CD4-positive, alpha-beta T cell treated with Interferon alpha-2 for 1 hour (primary cell): ENCODE measurements at regions not wholly inside any gene's neighbourhood (a gene's known extent, or its start where the extent isn't known, plus 50 kb on each side); places are given as distances from the start of the nearest gene placed in this dataset.

Source experiments
- DNase-seq, 2 donors: peaks; one replicate each; pipeline ENCODE4 v3.0.0-alpha.2; 2020 to 2022

GRCh38 chr16:27720731-27721530 is 171.0 kb downstream of the KATNIP start:
- DNase-seq: no peak

- no peak for DNase-seq
Measured at GRCh38 chr16:27721531-27722181, 171.7 kb downstream of the KATNIP start.

- DNase-seq: no peak
Measured at GRCh38 chr16:27722207-27722606, 172.3 kb downstream of the KATNIP start.

GRCh38 chr16:27722892-27723450 is 173.0 kb downstream of the KATNIP start:
- peak in 1 of 2 donors; percentile 4 for DNase-seq

GRCh38 chr16:27723711-27724481 is 174.0 kb downstream of the KATNIP start:
- no peak for DNase-seq

- DNase-seq: no peak
Measured at GRCh38 chr16:27724482-27725235, 174.7 kb downstream of the KATNIP start.

GRCh38 chr16:27725236-27726000 is 175.5 kb downstream of the KATNIP start:
- DNase-seq: no peak

GRCh38 chr16:27726621-27727261 is 176.8 kb downstream of the KATNIP start:
- no peak for DNase-seq

- no peak for DNase-seq
Measured at GRCh38 chr16:27727941-27728340, 178.0 kb downstream of the KATNIP start.

GRCh38 chr16:27728691-27729090 is 178.7 kb downstream of the KATNIP start:
- DNase-seq: no peak

GRCh38 chr16:27729516-27730304 is 179.8 kb downstream of the KATNIP start:
- DNase-seq: no peak

GRCh38 chr16:27730661-27731210 is 180.8 kb downstream of the KATNIP start:
- DNase-seq: no peak

GRCh38 chr16:27735031-27735430 is 185.1 kb downstream of the KATNIP start:
- no peak for DNase-seq

- no peak for DNase-seq
Measured at GRCh38 chr16:27736431-27736830, 186.5 kb downstream of the KATNIP start.

GRCh38 chr16:27737513-27737912 is 187.6 kb downstream of the KATNIP start:
- no peak for DNase-seq
